Superior temporal gyrus (tissue), 1 donor: ENCODE measurements at regions not wholly inside any gene's neighbourhood (a gene's known extent, or its start where the extent isn't known, plus 50 kb on each side); places are given as distances from the start of the nearest gene placed in this dataset.
A peak's percentile ranks its signal among the peaks of the same experiment; 100 is the strongest.

Experiments
- DNase-seq: peaks from one replicate; pipeline ENCODE4 v3.0.0-alpha.2; 2016; ENCODE audit errors: extremely low spot score

DNA sequence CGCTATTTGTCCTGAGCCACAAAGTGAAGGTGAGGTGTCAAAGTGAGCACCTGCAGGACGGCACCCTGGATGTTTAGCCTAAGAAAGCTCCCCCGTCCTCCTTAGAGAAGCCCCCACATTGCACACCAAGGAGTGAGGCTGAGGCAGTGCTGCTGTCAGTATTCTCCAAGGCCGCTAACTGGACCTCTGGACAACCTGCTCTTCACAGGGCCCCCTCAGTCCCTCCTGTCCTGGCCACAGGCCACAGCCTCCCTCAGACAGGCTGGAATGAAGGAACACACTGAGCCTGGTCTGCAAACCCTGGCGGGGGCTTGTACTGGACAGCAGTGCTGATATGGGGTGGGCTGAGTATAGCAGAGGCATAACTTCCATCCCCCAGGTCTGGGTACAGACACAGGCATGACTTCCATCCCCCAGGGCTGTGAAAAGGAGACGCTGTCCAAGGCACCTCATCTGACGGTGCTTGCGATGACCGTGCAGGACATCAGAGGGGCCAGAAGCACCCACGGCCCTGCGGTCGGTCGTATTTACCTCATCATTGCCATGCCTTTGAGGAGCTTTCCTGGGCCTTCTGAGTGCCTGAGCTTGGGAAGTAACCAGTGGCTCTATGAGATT lies 82.4 kb upstream of the DIO3 start:
- DNase-seq: no peak

DNA sequence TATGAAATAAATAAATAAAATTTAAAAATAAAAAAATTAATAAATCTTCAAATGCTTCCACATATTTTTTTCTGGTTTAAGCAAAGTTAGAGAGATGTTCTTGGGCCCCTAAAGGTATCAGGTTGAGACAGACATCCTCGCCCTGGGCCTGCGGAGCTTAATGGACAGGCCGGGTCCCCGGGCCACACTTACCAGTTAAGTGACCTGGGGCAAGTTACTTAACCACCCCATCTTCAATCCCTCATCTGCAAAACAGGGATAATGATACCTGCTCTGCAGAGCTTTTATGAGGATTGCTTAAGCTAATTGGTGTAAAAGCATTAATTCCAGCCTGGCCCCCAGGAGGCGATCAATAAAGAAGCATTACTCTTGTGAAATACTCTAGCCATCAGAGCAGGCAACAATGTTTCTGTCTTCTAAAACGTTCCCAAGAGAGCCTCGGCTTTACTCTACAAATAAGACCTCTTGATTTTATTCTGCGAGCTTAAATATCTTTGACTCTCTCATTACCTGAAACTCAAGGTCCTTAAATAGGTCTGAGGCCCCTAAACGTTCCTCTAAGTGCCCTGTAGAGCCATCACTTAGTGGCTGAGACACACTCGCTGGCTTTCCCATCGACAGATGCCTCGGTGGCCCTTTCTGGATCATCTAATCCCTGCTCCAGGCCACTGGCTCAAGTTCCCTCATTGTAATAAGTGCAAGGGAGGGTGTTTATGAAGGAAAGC lies 81.1 kb upstream of the DIO3 start:
- DNase-seq: no peak

DNA sequence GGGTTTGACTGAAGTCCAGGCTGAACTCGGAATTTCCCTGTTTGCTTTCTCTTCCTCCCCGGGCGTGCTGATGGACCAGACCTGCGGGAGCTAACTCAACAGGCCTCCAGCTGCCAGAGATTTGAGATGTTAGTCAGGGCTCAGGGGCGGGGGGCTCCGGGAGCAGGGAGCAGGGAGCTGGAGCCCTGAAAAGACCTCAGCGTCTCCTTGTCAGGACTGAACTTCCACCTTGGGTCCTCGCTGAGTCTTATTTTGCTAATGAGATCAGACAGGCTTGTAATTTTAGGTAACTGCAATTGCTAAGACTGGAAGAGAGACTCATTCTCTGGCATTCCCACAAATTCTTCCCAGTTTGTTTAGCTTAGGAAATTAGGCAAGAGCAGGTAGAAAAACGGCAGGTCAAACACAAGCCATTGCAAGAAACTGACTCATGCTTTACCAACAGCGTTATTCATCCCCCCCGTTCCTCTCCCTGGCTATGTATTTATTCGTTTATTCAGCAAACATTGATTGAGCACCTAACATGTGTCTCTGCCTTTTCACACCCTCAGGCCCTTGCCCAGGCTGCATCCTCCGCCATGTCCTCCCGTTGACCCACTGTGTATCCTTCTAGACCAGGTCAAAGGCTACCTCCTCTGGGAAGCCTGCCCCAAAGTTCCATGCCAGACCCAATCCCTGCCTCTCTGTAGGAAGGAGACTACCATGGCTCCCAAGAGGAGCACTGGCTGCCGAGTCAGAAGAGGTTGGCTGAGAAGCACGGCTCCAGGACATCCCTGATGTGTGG lies 80.4 kb upstream of the DIO3 start:
- no peak for DNase-seq

DNA sequence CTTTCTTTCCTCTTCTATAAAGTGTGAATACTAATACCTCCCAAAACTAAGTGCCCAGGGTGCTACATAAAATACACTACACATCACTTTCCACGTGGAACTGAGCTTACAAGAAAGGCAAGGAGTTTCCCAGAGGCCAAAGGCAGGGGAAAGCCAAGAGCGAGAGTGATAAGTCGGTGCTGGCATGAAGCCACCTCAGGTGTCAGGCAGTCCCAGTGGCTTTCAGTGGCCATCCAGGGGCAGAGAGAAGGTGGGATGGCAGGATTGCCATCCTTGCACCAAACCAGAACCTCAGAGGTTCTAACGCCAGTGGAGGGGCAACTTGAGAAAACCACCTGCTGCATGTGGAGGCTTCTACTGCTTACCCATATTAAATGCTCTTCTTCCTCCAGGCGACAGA lies 79.7 kb upstream of the DIO3 start:
- DNase-seq: no peak

DNA sequence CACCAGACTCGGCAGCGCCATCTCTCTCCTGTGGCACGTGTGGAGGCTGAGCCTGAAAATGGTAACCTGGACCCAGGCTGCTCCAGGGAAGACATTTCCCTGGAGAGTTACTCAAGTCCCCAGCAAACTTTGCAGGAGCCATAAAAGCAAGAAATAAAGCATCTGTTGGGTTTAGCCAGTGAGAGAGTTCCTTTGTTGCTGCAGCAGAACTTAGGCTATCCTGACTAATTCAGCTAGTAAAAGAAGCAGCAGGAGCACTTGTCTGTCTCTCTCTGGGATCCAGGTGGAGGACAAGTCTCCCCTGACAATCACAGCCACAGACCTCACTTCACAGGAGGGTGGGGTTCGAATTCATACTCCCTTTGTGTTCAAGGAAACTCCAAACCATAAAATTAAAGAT lies 79.2 kb upstream of the DIO3 start:
- no peak for DNase-seq

DNA sequence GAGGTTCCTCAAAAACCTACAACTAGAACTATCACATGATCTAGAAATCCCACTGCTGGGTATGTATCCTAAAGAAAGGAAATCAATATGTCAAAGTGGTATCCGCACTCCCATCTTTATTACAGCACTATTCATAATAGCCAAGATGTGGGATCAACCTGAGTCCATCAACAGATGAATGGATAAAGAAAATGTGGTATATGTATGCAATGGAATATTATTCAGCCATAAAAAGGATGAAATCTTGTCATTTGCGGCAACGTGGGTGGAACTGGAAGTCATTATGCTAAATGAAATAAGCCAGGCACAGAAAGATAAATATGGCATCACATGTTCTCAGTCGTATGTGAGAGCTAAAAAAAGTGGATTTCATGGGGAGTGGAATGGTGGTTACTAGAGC lies 77.5 kb upstream of the DIO3 start:
- DNase-seq: no peak

DNA sequence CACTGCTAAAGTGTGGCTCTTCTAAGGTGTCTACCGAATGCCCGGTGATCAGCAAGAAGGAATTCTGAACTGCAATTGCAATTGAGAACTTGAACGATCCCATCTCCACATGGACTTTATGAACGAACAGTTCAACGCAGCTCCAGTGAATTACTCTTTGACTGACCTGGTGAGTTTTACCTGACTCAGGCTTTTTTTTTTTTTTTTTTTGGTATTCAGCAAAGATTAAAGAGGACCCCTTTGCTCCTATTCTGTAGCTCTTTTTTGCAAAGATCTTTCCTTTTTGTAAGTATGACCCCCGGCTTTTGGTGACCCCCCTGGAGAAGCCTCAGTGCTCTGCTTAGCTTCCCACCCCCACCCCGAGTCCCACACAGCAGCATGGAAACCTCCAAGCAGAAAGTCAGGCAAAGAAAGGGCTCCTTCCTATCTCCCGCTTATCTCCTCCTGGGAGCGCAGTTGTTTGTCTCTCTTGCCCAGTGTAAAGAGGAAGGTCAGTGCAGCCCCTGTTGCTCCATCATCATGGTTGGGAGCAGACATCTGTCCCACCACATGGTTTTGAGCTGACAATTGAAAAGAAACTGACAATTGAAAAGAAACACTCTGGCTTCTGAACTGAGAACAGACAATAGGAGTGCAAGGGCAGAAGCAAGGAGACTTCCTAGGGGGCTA lies 72.1 kb upstream of the DIO3 start:
- no peak for DNase-seq

DNA sequence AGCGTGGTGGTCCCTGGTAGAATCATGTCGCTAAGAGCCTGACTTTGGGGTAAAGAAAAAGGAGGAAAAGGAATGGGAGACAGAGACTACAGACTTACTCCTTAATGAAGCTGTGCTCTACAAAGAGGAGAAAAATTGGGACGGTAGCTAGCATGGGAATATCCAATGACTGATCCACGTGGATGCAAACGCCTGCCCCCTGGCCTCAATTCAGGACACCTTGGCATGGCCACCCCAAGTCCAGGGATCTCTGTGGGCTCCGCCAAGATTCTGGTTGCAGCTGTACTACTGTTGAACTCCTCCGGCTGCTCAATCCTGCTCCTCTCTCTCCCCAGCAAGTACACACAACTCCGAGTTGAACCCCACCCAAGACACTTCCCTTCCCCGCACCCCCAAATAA lies 70.5 kb upstream of the DIO3 start:
- no peak for DNase-seq

DNA sequence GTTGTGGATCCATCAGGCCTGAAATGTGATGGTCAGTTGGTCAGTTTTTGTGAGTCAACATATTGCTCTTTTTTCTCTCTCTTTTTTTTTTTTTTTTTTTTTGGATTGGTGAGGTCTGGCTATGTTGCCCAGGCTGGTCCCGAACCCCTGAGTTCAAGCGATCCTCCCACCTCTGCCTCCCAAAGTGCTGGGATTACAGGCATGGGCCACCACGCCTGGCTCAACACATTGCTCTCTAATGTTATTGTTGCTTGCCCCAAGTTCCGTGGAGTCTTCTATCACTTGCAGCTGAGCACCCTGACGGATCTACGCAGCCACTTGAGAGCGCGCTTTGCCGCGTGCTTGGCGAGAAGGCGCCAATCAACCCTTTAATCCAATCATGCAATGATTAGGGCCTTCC lies 69.5 kb upstream of the DIO3 start:
- DNase-seq: no peak

DNA sequence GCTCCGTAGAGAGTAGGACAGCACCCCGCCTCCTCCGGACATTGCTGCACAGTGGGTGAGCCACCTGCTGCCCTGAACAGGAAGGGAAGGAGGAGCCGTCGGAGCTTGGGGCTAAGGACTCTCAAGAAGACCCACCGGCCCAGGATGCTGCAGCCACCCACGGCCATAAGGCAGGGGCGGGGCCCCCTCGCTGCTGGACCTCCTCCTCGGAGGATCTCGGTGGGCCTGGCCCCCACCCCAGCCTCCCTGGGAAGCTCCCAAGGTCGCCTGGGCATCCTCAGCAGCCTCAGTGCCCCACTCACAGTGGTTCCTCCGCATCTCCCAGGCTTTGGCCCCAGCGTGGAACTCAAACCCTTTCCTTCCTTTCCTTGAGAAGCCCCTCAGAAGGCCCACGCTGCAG lies 68.6 kb upstream of the DIO3 start:
- no peak for DNase-seq

DNA sequence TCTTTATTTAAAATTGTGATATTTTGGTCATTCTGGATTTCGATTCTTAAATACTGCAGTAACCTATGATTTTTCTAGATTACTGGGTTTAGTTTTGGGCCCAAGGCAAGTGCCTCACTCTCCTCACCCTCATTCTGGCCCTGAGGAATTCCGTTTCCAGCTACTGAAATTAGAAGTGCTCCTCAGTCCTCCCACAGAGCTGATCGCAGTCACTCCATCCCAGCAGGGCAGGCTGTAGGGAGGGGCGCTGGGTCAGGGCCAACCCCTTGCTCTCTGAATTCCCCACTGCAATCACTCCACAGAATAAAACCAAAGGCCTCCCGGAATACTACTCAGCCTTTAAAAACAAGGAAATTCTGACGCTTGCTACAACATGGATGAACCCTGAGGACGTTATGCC lies 66.5 kb upstream of the DIO3 start:
- DNase-seq: no peak

DNA sequence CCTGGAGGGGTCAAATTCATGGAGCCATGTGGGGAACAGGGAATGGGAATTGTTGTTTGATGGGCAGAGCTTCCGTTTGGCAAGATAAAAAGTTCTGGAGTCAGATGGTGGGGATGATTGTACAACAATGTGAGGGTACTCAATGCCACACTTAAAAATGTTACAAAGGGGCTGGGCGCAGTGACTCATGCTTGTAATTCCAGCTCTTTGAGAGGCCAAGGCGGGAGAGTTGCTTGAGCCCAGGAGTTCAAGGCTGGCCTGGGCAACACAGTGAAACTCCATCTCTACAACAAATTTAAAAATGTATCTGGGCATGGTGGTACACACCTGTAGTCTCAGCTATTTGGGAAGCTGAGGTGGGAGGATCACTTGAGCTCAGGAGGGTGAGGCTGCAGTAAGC lies 66.0 kb upstream of the DIO3 start:
- no peak for DNase-seq

DNA sequence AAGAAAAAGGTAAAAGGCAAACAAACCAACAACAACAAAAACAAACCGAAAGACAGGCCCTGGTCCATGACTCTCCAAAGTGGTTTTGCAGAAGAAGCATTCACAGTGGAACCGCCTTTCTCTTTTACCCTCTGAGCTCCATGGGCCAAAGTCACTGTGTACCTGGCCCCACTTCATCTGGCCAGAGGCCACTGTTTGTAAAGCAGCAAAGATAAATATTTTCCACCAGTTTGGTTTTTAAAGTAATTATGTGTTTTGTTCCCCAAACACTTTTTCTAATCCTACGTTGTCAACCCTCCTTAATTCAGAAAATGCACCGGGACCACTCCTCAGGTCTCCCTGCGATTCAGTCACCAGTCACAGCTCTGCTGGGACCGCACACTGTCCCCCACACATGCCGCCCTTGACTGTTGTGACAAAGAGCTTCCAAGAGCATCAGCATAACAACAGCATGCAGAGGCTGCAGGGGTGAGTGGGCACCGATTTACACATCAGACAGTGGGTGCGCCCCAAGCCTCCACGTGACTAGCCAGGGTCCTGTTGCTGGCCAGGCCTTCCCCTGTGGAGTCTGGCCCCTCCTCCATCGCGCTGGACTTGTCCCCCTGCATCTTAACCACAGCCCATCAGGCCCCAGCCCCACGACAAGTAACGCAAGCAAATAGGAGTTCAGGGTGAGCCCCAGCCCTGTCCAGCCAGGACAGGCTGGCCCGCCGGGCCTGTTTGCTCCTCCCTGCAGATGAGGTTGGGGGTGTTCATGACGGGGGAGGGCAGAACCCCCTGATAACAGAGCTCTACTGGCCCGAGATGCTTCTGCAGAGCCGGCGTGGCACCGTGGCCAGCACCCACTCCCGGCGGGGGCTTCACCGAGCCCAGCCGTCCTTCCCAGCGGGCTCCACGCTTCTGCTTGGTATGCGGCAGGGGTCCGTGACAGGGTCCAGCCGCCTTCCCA lies 65.2 kb upstream of the DIO3 start:
- no peak for DNase-seq

DNA sequence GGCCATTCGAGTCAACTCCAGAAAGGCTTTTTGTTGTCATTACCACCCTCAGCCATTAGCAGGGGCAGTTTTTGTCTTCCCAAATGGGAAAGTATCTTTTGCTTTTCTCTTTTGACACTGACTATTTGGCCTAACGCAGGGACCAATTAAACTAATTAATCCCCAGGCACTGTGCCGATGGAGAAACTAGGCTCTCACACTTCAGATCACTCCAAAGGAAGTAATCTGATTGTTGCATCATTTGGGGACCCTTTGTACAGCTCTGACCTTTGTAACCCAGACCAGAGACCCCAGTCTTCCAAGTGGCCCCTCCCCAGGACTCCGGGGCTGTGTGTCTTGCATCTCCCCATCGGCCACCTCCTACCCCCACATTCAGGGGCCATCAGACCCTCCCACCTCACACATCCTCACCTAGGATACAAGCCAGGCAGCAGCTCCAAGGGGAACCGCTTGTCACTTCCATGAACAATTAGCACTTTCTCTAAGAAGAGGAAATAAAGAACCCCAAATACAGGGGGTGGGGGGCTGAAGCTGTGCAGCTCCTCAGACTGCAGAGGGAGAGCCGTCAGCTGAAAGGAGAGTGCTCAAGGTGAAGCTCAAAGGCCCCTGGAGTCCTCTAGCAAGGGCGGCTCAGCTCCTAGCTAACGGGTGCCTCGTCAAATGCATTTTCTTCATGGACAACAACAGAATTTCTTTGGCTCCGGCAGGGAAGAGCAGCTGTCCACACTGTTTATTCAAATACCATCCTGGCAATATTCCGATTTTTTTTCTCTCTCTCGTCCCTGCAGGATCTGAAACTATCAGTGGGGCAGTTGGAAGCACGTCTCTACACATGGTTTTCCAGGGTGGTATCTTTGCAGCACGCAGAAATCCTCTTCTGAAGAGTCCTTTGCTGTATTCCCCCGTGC lies 64.3 kb upstream of the DIO3 start:
- DNase-seq: peak; percentile 25

DNA sequence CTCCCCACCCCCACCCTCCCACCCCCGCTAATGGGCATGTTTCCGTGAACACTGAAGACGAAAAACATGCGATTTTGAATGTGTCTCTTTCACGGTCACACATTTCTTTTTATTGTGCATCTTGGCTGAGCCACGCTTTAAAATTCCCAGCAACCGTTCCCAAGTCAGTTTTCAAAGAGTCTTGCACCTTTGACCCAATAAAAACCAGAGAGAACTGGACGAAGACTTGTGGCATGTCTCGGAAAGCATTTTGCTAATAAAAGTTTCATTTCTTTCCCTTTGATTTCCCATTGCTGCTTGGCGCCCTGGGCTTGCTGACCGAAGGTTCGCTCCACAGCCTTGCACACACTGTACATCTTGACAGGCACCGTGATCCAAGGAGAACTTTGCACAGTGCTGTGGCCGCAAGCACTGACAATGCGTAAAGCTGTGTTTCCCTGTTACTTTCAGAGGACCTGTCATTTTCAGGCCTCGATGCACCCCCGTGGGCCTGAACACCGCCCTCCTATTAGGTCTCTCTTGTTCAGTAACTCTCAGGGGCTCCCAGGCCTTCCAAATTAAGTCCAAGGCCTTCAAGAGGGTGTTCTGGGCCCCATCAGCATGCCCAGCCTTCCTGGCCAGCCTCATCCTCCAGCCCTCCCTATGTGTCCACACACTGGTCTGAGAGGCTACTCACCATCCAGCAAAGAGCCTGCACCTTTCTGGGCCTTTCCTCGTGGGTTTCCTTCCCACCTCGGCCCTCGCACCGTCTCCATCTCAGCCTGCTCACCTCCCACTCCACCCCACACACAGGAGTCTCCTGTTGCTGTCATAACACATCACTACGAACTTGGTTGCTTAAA lies 63.4 kb upstream of the DIO3 start:
- DNase-seq: no peak

DNA sequence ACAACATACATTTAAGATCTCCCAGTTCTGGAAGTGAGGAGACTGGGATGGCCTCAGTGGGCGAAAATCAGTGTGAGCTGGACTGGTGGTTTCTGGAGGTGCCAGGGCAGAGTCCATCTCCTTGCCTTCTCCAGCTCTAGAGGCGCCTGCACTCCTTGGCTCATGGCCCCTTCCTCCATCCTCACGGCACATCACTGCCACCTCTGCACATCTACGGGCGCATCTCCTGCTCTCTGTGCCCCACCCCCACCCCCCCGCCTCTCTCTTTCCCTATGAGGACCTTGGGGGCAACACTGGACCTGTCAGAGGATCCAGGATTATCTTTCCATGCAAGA lies 62.8 kb upstream of the DIO3 start:
- no peak for DNase-seq

DNA sequence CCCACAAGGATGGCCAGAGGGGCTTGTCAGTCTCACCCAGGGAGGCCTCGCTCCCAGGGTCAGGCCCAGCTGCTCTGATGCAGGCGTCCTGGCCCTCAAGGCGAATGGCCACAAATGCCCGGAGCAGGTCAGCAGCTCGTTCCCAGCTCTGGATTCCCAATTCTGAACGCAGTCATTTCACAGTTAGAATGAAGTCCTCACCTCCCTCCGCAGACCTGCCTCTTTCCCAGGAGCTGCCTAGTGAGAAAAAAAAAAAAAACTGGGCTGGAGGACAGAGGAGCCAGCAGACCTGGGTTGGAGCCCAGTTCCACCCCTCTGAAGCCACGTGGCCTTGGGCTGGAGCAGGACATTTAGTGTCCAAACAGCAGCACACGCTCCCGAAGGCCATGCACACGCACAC lies 62.2 kb upstream of the DIO3 start:
- no peak for DNase-seq

DNA sequence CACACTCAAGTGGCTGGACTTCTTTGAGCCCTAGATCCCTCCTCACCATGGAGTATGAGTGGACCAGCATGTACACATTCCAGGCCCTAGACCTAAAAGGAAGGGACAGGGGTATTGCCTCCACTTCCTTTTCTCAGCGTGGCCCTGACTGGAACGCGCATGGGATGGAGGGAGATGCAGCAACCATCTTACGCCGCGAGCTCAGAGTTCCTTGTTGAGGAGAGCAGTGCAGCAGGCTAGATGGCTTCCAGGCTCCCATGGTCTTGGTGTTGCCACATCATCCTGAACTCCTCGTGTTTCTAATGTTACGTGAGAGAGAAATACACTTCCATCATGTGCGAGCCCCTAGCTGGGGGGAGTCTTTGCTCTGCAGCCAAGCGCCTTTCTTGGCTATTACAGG lies 61.8 kb upstream of the DIO3 start:
- DNase-seq: no peak

DNA sequence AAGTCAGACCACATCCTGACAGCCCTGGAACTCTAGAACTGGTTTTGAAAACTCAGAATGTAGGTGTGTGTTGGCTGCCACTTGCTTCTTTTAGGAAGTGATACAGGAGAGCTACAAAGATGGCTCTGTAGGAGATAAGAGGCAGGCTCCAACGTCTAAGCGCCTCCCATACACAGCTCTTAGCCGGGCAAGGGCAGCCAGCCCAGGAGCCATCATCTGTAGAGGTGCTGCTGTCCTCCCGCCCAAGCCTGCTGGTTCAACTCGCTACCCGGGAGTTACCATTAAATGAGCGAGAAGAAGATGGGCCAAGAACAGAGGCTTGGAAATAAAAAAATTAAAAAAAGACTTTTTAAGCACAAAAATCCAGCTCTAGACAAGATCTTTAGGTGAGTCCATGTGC lies 61.2 kb upstream of the DIO3 start:
- no peak for DNase-seq

DNA sequence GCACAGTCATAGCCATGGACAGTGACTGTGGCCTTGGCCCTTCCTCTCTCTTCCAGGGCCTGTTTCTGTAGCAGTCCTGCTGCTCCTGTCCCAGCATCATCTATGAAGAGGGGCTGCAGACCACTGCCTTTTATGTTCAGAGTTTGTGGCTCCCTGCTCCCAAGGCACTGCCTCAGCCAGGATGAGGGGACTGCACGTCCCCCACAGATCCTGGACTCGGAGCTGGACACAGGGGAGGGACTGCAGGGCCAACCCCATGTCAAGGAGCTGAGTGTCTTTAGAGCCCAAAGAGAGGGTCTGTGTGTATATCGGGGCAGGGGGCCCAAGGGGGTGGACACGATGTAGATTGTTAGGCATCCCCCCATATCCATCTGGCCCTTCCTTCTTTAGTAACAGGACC lies 60.6 kb upstream of the DIO3 start:
- no peak for DNase-seq
